Lower leg skin (tissue), 3 donors: ENCODE measurements at regions not wholly inside any gene's neighbourhood (a gene's known extent, or its start where the extent isn't known, plus 50 kb on each side); places are given as distances from the start of the nearest gene placed in this dataset.

ENCODE experiments used
- POLR2A ChIP-seq, 2 donors: fragments of 450-650 bp; IDR thresholded peaks; one replicate each; pipeline ENCODE4 v1.6.1; 2016 to 2017; ENCODE audit warnings: antibody characterized with exemption in 2 of 2, mild to moderate bottlenecking in 1 of 2, moderate library complexity in 1 of 2
- TF ChIP-seq, protein P1 (sequence below), 3 donors: fragments of 450-650 bp; IDR thresholded peaks; one replicate each; pipeline ENCODE4 v1.5.1; 2016; ENCODE audit warnings: antibody characterized with exemption in 3 of 3, mild to moderate bottlenecking in 3 of 3, moderate library complexity in 2 of 3

DNA sequence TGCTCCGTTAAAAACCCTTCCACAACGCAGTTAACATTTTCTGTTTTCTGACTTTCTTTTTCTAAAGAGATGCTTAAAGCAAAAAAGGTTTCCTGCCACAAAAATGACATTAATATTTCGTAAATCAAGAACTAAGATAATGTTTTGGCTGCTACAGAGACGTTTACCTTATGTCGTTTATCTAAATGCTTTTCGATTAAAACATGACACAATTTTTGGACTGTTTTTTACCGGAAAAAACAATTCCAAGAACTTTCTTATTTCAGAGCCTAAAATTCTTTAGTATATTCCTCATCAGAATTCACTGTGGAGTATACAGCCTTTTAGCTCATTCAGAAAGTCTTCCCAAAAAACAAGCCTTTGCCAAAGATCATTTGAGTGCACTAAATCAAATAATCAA, 278.0 kb upstream of the TCF4 start:
- TF ChIP-seq, protein P1, sequence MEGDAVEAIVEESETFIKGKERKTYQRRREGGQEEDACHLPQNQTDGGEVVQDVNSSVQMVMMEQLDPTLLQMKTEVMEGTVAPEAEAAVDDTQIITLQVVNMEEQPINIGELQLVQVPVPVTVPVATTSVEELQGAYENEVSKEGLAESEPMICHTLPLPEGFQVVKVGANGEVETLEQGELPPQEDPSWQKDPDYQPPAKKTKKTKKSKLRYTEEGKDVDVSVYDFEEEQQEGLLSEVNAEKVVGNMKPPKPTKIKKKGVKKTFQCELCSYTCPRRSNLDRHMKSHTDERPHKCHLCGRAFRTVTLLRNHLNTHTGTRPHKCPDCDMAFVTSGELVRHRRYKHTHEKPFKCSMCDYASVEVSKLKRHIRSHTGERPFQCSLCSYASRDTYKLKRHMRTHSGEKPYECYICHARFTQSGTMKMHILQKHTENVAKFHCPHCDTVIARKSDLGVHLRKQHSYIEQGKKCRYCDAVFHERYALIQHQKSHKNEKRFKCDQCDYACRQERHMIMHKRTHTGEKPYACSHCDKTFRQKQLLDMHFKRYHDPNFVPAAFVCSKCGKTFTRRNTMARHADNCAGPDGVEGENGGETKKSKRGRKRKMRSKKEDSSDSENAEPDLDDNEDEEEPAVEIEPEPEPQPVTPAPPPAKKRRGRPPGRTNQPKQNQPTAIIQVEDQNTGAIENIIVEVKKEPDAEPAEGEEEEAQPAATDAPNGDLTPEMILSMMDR (IDR thresholded peaks at IDR 0.05): no peak
- TF ChIP-seq POLR2A (IDR thresholded peaks at IDR 0.05): no peak
